H1 (cell line): ENCODE measurements at regions not wholly inside any gene's neighbourhood (a gene's known extent, or its start where the extent isn't known, plus 50 kb on each side); places are given as distances from the start of the nearest gene placed in this dataset.

Experiments
- CTCF ChIA-PET: fragments of 300-600 bp; sonication (Branson Sonifier 250); formaldehyde crosslinking; loops from one replicate; lab custom pipeline; 2021; ENCODE audit not compliant: partially characterized antibody; lab: Charles Lee
- POLR2A ChIA-PET: fragments of 300-600 bp; sonication (Branson Sonifier 250); formaldehyde crosslinking; loops from one replicate; lab custom pipeline; 2021; ENCODE audit warnings: inconsistent platforms; ENCODE audit not compliant: partially characterized antibody; lab: Charles Lee
- DNase-seq, 2 experiments: peaks; one replicate each; pipeline versions ENCODE4 v3.0.0 to v3.0.0-alpha.2; 2010 to 2022; ENCODE audit warnings: low spot score in 2 of 2, low read depth in 1 of 2, mixed read lengths in 1 of 2
- FAIRE-seq: peaks from 2 replicates; lab custom pipeline; 2011; peaks lifted over from hg19 to GRCh38; lab: Jason Lieb, UNC
- H2AFZ ChIP-seq: 2 replicates; pipeline ENCODE4 v1.8.1; 2012; ENCODE audit warnings: low read length, inconsistent platforms
- H2AK5ac ChIP-seq: 2 replicates; pipeline ENCODE4 v1.6.1; 2013; ENCODE audit warnings: low read depth, low read length
- H2BK120ac ChIP-seq: replicated peaks from 2 replicates; pipeline ENCODE3; 2013; ENCODE audit warnings: low read depth, low read length, inconsistent platforms
- H2BK12ac ChIP-seq: 2 replicates; pipeline ENCODE4 v1.6.1; 2013; ENCODE audit warnings: low read depth, low read length
- H2BK15ac ChIP-seq: 2 replicates; pipeline ENCODE4 v1.6.1; 2013; ENCODE audit warnings: low read length
- H2BK20ac ChIP-seq: 2 replicates; pipeline ENCODE4 v1.6.1; 2013; ENCODE audit warnings: low read length
- H2BK5ac ChIP-seq: 2 replicates; pipeline ENCODE4 v1.6.1; 2013; ENCODE audit warnings: low read depth, low read length
- H3K14ac ChIP-seq: 2 replicates; pipeline ENCODE4 v1.6.1; 2013; ENCODE audit warnings: inconsistent platforms; ENCODE audit not compliant: insufficient read length
- H3K18ac ChIP-seq: 2 replicates; pipeline ENCODE4 v1.6.1; 2013; ENCODE audit warnings: low read length; ENCODE audit errors: extremely low read depth
- H3K23ac ChIP-seq: 2 replicates; pipeline ENCODE4 v1.6.1; 2013; ENCODE audit warnings: inconsistent platforms; ENCODE audit not compliant: insufficient read length
- H3K23me2 ChIP-seq: 2 replicates; pipeline ENCODE4 v1.6.1; 2013; ENCODE audit warnings: low read depth, low read length
- H3K27ac ChIP-seq: 2 replicates; pipeline ENCODE4 v1.6.1; 2011; ENCODE audit warnings: low read depth, low read length, inconsistent platforms
- H3K27me3 ChIP-seq, 4 experiments: replicated peaks in 1 of 4; 1 replicate in 1 of 4; 2 replicates in 3 of 4; pipeline versions ENCODE4 v1.6.1 to v1.8.1; 2011 to 2013; ENCODE audit warnings: low read length in 3 of 4, mild to moderate bottlenecking in 3 of 4, inconsistent platforms in 2 of 4, mixed read lengths in 2 of 4, moderate library complexity in 1 of 4; ENCODE audit not compliant: control insufficient read depth in 3 of 4, insufficient read depth in 3 of 4; ENCODE audit errors: extremely low read depth in 1 of 4
- H3K36me3 ChIP-seq, 4 experiments: 2 replicates each; pipeline versions ENCODE4 v1.6.1 to v1.8.1; 2011 to 2013; ENCODE audit warnings: mild to moderate bottlenecking in 4 of 4, low read length in 3 of 4, moderate library complexity in 2 of 4, control low read depth in 1 of 4, inconsistent platforms in 1 of 4; ENCODE audit not compliant: insufficient read depth in 4 of 4, control insufficient read depth in 2 of 4
- H3K4ac ChIP-seq: replicated peaks from 2 replicates; pipeline ENCODE3; 2013; ENCODE audit warnings: low read length, low read depth, mixed read lengths, inconsistent platforms; ENCODE audit not compliant: insufficient read length
- H3K4me1 ChIP-seq, 4 experiments: replicated peaks in 1 of 4; 1 replicate in 1 of 4; 2 replicates in 3 of 4; pipeline versions ENCODE4 v1.6.1 to v1.8.1; 2011 to 2013; ENCODE audit warnings: low read length in 3 of 4, inconsistent platforms in 2 of 4, mixed read lengths in 1 of 4; ENCODE audit not compliant: insufficient read depth in 4 of 4, control insufficient read depth in 3 of 4
- H3K4me2 ChIP-seq, 2 experiments: 2 replicates each; pipeline versions ENCODE4 v1.6.1 to v1.8.1; 2011 to 2013; ENCODE audit warnings: low read depth in 2 of 2, low read length in 2 of 2, control low read depth in 1 of 2, inconsistent platforms in 1 of 2, mild to moderate bottlenecking in 1 of 2; ENCODE audit not compliant: insufficient read depth in 1 of 2
- H3K4me3 ChIP-seq, 4 experiments: fragments of 200-600, 300-600 bp in 1 of 4; sonication (generic), shearing (Covaris generic), sonication (Bioruptor Twin) in 1 of 4; 2 replicates each; pipeline versions ENCODE4 v1.5.1 to v1.8.1; 2011 to 2016; ENCODE audit warnings: low read length in 4 of 4, low read depth in 3 of 4, control low read depth in 2 of 4, inconsistent platforms in 2 of 4, mild to moderate bottlenecking in 2 of 4, mixed read lengths in 1 of 4, moderate library complexity in 1 of 4; ENCODE audit not compliant: insufficient read depth in 2 of 4; ENCODE audit errors: extremely low read depth in 1 of 4
- H3K56ac ChIP-seq: replicated peaks from 2 replicates; pipeline ENCODE3; 2013; ENCODE audit warnings: low read depth, mild to moderate bottlenecking, mixed read lengths, low read length, inconsistent platforms; ENCODE audit not compliant: insufficient read length
- H3K79me1 ChIP-seq: 2 replicates; pipeline ENCODE4 v1.6.1; 2013; ENCODE audit warnings: low read depth, low read length, control low read depth
- H3K79me2 ChIP-seq, 2 experiments: 2 replicates each; pipeline versions ENCODE4 v1.6.1 to v1.8.1; 2012 to 2013; ENCODE audit warnings: low read length in 2 of 2, mild to moderate bottlenecking in 2 of 2, inconsistent platforms in 1 of 2; ENCODE audit not compliant: insufficient read depth in 2 of 2, control insufficient read depth in 1 of 2
- H3K9ac ChIP-seq, 4 experiments: replicated peaks in 1 of 4; 1 replicate in 1 of 4; 2 replicates in 3 of 4; pipeline versions ENCODE4 v1.6.1 to v1.8.1; 2011 to 2013; ENCODE audit warnings: low read depth in 3 of 4, low read length in 3 of 4, control low read depth in 2 of 4, mild to moderate bottlenecking in 2 of 4, moderate library complexity in 2 of 4, inconsistent platforms in 1 of 4; ENCODE audit errors: extremely low read depth in 1 of 4
- H3K9me3 ChIP-seq, 2 experiments: 2 replicates each; pipeline versions ENCODE4 v1.6.1 to v1.8.1; 2012 to 2013; ENCODE audit warnings: mild to moderate bottlenecking in 2 of 2, moderate library complexity in 2 of 2, control low read depth in 1 of 2, inconsistent platforms in 1 of 2, low read depth in 1 of 2, low read length in 1 of 2, mixed read lengths in 1 of 2; ENCODE audit not compliant: insufficient read depth in 2 of 2
- H4K20me1 ChIP-seq, 2 experiments: replicated peaks in 1 of 2; 2 replicates each; pipeline versions ENCODE3 to v1.8.1; 2011 to 2013; ENCODE audit warnings: inconsistent platforms in 2 of 2, low read length in 2 of 2, mild to moderate bottlenecking in 1 of 2; ENCODE audit not compliant: insufficient read depth in 2 of 2, control insufficient read depth in 1 of 2
- H4K5ac ChIP-seq: 2 replicates; pipeline ENCODE4 v1.6.1; 2013; ENCODE audit warnings: low read length, low read depth, mixed read lengths, inconsistent platforms; ENCODE audit not compliant: insufficient read length
- H4K8ac ChIP-seq: 2 replicates; pipeline ENCODE4 v1.8.0; 2013; ENCODE audit warnings: mild to moderate bottlenecking, moderate library complexity, low read length, inconsistent platforms; ENCODE audit not compliant: insufficient read depth; ENCODE audit errors: extremely low read depth
- H4K91ac ChIP-seq: replicated peaks from 2 replicates; pipeline ENCODE3; 2013; ENCODE audit warnings: low read length, mixed read lengths, inconsistent platforms; ENCODE audit not compliant: insufficient read length
- WGBS, 2 experiments: shearing (Covaris generic) in 1 of 2; methylation state at CpG; one replicate each; pipeline versions ENCODE4 v1.1.6 to v1.1.7; 2013 to 2015; ENCODE audit warnings: low lambda C conversion rate in 2 of 2, mixed read lengths in 2 of 2, inconsistent platforms in 1 of 2, low coverage in 1 of 2, missing lambda C conversion rate in 1 of 2; ENCODE audit not compliant: insufficient replicate concordance in 2 of 2, insufficient coverage in 1 of 2, insufficient read length in 1 of 2; ENCODE audit errors: extremely low coverage in 1 of 2, missing lambda C conversion rate in 1 of 2; 5-methylcytosine and 5-hydroxymethylcytosine counted together
- TF ChIP-seq, protein P1 (sequence below): fragments of 300-600 bp; sonication (generic); IDR thresholded peaks from 2 replicates; pipeline ENCODE4 v1.7.1; 2012; ENCODE audit warnings: low read length, moderate library complexity, mild to moderate bottlenecking, inconsistent platforms; ENCODE audit not compliant: insufficient replicate concordance

DNA sequence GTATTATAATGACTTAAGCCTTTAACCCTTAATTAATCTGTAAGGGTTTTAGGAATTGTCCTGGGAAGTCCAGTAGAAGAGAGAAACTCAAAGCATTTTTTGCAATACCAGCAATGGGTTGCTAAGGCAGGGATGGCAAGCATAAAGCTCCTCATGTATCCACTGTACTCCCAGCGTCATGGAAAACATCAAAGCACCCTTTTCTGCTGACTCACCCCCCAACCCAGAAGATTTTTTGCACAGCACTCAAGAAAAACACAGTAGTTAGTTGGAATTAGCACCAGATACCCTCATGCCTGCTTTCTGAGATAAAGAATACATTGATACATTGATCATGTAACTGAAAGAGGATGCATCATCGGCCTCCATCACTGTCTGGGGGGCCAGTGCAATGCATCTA is 199.1 kb upstream of the CNOT2 start:
- Histone ChIP-seq H2BK15ac (no peak overlapping the region), H2BK20ac (no peak overlapping the region), H2BK5ac (no peak overlapping the region), H2AK5ac (no peak overlapping the region), H4K8ac (no peak overlapping the region), H3K27me3 (no peaks in the 10 kb centered on the region), H3K4me2 (no peak overlapping the region), H4K20me1 (no peaks in the 10 kb centered on the region), H3K4ac (no peak overlapping the region), H3K23ac (no peak overlapping the region), H3K23me2 (no peaks in the 10 kb centered on the region), H2BK12ac (no peak overlapping the region), H4K91ac (no peak overlapping the region), H3K4me3 (no peak overlapping the region), H3K14ac (no peak overlapping the region), H4K5ac (no peak overlapping the region), H3K36me3 (no peaks in the 10 kb centered on the region), H3K9ac (no peak overlapping the region), H3K27ac (no peak overlapping the region), H3K79me2 (no peaks in the 10 kb centered on the region), H3K9me3 (no peaks in the 10 kb centered on the region), H3K56ac (no peak overlapping the region), H3K4me1 (no peaks in the 10 kb centered on the region), H3K79me1 (no peaks in the 10 kb centered on the region), H3K18ac (no peak overlapping the region), H2AFZ (no peak overlapping the region), H2BK120ac (no peak overlapping the region)
- FAIRE-seq: no peak
- TF ChIP-seq, protein P1, sequence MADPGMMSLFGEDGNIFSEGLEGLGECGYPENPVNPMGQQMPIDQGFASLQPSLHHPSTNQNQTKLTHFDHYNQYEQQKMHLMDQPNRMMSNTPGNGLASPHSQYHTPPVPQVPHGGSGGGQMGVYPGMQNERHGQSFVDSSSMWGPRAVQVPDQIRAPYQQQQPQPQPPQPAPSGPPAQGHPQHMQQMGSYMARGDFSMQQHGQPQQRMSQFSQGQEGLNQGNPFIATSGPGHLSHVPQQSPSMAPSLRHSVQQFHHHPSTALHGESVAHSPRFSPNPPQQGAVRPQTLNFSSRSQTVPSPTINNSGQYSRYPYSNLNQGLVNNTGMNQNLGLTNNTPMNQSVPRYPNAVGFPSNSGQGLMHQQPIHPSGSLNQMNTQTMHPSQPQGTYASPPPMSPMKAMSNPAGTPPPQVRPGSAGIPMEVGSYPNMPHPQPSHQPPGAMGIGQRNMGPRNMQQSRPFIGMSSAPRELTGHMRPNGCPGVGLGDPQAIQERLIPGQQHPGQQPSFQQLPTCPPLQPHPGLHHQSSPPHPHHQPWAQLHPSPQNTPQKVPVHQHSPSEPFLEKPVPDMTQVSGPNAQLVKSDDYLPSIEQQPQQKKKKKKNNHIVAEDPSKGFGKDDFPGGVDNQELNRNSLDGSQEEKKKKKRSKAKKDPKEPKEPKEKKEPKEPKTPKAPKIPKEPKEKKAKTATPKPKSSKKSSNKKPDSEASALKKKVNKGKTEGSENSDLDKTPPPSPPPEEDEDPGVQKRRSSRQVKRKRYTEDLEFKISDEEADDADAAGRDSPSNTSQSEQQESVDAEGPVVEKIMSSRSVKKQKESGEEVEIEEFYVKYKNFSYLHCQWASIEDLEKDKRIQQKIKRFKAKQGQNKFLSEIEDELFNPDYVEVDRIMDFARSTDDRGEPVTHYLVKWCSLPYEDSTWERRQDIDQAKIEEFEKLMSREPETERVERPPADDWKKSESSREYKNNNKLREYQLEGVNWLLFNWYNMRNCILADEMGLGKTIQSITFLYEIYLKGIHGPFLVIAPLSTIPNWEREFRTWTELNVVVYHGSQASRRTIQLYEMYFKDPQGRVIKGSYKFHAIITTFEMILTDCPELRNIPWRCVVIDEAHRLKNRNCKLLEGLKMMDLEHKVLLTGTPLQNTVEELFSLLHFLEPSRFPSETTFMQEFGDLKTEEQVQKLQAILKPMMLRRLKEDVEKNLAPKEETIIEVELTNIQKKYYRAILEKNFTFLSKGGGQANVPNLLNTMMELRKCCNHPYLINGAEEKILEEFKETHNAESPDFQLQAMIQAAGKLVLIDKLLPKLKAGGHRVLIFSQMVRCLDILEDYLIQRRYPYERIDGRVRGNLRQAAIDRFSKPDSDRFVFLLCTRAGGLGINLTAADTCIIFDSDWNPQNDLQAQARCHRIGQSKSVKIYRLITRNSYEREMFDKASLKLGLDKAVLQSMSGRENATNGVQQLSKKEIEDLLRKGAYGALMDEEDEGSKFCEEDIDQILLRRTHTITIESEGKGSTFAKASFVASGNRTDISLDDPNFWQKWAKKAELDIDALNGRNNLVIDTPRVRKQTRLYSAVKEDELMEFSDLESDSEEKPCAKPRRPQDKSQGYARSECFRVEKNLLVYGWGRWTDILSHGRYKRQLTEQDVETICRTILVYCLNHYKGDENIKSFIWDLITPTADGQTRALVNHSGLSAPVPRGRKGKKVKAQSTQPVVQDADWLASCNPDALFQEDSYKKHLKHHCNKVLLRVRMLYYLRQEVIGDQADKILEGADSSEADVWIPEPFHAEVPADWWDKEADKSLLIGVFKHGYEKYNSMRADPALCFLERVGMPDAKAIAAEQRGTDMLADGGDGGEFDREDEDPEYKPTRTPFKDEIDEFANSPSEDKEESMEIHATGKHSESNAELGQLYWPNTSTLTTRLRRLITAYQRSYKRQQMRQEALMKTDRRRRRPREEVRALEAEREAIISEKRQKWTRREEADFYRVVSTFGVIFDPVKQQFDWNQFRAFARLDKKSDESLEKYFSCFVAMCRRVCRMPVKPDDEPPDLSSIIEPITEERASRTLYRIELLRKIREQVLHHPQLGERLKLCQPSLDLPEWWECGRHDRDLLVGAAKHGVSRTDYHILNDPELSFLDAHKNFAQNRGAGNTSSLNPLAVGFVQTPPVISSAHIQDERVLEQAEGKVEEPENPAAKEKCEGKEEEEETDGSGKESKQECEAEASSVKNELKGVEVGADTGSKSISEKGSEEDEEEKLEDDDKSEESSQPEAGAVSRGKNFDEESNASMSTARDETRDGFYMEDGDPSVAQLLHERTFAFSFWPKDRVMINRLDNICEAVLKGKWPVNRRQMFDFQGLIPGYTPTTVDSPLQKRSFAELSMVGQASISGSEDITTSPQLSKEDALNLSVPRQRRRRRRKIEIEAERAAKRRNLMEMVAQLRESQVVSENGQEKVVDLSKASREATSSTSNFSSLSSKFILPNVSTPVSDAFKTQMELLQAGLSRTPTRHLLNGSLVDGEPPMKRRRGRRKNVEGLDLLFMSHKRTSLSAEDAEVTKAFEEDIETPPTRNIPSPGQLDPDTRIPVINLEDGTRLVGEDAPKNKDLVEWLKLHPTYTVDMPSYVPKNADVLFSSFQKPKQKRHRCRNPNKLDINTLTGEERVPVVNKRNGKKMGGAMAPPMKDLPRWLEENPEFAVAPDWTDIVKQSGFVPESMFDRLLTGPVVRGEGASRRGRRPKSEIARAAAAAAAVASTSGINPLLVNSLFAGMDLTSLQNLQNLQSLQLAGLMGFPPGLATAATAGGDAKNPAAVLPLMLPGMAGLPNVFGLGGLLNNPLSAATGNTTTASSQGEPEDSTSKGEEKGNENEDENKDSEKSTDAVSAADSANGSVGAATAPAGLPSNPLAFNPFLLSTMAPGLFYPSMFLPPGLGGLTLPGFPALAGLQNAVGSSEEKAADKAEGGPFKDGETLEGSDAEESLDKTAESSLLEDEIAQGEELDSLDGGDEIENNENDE: no peak
- ChIA-PET POLR2A (interaction anchor here (0.6 kb wide), 1 partner anchor 226 kb away, joined by 3 read pairs; no protein-coding TSS in a partner anchor), CTCF (interaction anchor here (0.9 kb wide), 1 partner anchor 9 kb away, joined by 3 read pairs; no protein-coding TSS in a partner anchor)
- WGBS, 2 experiments: 81% methylated on average over 2 of the region's 2 CpGs; no CpG with 5 or more reads in 1 of the 2 experiments
- no peak for DNase-seq
